BJ (cell line): ENCODE measurements at regions not wholly inside any gene's neighbourhood (a gene's known extent, or its start where the extent isn't known, plus 50 kb on each side); places are given as distances from the start of the nearest gene placed in this dataset.

Source experiments
- CTCF ChIA-PET: fragments of 350-600 bp; formaldehyde crosslinking; extraction: SDS; loops from one replicate; lab custom pipeline; 2021; ENCODE audit warnings: antibody characterized with exemption, inconsistent platforms; lab: Yijun Ruan, JAX
- POLR2A ChIA-PET: fragments of 300-600 bp; sonication (Branson Sonifier 250); formaldehyde crosslinking; extraction: SDS; loops from one replicate; lab custom pipeline; 2021; ENCODE audit warnings: antibody characterized with exemption; lab: Charles Lee
- DNase-seq: peaks from one replicate; pipeline ENCODE4 v3.0.0-alpha.2; 2011; ENCODE audit warnings: low read depth
- H3K27me3 ChIP-seq: 2 replicates; pipeline ENCODE4 v1.6.0; 2011; ENCODE audit warnings: low read length; ENCODE audit not compliant: control insufficient read depth, insufficient read depth
- H3K36me3 ChIP-seq: 2 replicates; pipeline ENCODE4 v1.5.1; 2011; ENCODE audit warnings: low read length; ENCODE audit not compliant: control insufficient read depth, insufficient read depth
- H3K4me3 ChIP-seq: 2 replicates; pipeline ENCODE4 v1.5.1; 2011; ENCODE audit warnings: low read depth, mild to moderate bottlenecking, control low read depth, low read length
- TF ChIP-seq, protein P1 (sequence below): IDR thresholded peaks from 2 replicates; pipeline ENCODE4 v1.5.1; 2011; ENCODE audit warnings: low read depth, mild to moderate bottlenecking, control low read depth, inconsistent platforms, low read length, moderate library complexity; ENCODE audit not compliant: insufficient read depth

DNA sequence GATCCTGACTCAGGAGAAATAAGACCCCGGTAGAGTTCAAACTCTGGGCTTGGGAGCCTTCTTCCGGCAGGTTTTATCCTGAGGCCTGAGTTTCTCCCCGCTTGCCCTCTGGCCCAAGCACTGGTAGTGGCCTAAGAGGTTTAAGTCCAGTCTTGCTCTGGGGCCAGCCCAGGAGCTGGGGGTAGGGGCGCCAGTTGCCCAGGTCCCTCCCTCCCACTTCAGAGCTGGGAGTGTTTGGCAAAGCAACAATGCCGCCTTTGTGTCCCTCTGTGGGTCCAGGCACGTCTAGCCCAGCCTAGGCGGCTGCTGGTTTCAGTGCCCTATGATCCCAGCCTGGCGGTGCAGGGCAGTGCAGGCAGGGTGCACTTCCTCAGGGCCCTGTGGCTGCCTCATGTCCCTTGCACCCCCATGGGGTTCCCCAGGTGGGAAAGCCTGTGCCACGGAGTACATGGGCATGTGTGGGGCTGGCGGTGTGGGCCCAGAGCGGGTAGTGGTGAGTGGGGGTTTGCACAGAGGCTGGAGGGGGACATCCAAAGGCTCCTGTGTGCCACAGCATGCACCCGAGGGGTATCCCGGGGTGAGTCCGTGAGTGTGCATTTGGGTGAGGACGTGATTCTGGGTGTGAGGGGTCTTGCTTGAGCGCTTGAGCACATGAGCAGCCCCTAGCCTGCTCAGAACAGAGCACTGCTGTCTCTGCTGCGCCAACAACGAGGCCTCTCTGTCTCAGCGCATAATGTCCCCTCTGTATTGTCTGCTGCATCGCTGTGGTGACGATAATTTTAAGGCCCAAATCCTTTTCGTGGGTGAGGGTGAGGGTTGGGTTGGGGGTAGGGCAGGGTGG, 61.7 kb upstream of the PSD2 start:
- TF ChIP-seq, protein P1, sequence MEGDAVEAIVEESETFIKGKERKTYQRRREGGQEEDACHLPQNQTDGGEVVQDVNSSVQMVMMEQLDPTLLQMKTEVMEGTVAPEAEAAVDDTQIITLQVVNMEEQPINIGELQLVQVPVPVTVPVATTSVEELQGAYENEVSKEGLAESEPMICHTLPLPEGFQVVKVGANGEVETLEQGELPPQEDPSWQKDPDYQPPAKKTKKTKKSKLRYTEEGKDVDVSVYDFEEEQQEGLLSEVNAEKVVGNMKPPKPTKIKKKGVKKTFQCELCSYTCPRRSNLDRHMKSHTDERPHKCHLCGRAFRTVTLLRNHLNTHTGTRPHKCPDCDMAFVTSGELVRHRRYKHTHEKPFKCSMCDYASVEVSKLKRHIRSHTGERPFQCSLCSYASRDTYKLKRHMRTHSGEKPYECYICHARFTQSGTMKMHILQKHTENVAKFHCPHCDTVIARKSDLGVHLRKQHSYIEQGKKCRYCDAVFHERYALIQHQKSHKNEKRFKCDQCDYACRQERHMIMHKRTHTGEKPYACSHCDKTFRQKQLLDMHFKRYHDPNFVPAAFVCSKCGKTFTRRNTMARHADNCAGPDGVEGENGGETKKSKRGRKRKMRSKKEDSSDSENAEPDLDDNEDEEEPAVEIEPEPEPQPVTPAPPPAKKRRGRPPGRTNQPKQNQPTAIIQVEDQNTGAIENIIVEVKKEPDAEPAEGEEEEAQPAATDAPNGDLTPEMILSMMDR: no peak
- Histone ChIP-seq H3K4me3 (no peak overlapping the region), H3K36me3 (no peaks in the 10 kb centered on the region), H3K27me3 (no peaks in the 10 kb centered on the region)
- ChIA-PET CTCF (no interaction called here), POLR2A (no interaction called here)
- DNase-seq: no peak

DNA sequence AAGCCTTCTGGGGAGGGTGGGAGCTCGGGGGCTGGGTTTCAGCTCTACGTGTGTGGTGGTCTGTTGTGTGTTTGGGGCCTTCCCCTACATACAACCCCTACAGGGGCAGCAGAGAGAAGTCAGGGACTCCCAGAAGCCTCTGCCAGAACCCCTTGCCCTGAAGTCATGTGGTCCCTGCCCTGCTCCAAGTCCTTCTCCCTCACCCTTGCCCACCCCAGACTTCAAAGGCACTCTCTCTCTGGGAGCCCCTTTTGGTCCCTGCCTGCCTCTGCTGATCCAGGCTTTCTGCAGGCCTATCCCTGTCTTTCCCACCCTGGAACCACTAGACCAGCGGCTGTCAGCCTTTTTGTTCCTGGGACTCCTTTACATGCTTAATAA, 61.1 kb upstream of the PSD2 start:
- no peak overlapping the region for H3K4me3 ChIP-seq
- TF ChIP-seq, protein P1: no peak
- CTCF ChIA-PET: no interaction called here
- H3K36me3 ChIP-seq: no peaks in the 10 kb centered on the region
- DNase-seq: no peak
- POLR2A ChIA-PET: no interaction called here
- H3K27me3 ChIP-seq: no peaks in the 10 kb centered on the region

DNA sequence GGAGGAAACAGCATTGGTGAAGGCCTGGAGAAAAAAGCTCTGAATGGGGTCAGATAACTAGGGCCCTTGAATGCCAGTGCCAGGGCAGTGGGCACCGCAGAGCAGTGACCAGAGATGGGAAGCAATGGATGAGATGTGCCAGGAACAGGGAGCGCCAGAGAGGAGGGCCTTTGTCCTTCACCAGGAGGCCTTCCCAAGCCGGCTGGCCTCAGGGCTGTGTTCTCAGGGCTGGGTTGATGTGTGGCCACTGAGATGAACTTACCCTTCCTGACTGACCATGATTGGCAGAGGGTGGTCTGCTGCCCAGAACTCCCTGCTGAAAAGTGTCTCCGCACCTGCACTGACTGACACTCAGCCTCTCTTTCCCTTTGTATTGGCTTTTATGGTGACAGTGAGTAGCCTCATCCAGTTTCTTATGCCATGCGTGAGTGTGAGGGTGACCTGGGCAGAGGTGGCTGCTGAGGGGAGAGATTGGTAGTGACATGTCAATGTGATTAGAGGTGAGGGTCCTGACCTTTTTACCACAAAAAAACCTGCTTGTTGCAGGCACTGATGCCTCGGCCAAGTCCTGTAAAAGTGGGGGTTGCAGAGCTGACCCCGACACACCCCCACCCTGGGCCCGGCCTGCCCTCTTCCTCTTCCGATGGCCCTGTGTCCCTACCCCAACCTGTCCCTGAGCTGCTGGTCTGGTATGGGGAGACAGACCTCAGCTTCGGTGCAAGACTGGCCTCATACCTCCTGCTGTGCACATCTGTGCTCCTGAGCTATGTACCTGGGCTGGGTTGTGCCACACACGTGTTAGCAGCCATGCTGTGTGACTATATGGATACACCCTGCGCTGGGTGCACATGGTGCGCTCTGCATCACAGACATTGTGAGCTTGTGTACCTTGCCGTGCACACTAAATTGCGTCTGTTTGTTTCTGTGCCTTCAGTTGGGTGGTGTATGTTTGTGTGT, 57.1 kb upstream of the PSD2 start:
- TF ChIP-seq, protein P1: no peak
- Histone ChIP-seq H3K4me3 (no peak overlapping the region), H3K36me3 (no peaks in the 10 kb centered on the region), H3K27me3 (no peaks in the 10 kb centered on the region)
- CTCF ChIA-PET: interaction anchor here (1.6 kb wide), 1 partner anchor 27 kb away, joined by 4 read pairs; no protein-coding TSS in a partner anchor
- DNase-seq: no peak
- POLR2A ChIA-PET: no interaction called here

DNA sequence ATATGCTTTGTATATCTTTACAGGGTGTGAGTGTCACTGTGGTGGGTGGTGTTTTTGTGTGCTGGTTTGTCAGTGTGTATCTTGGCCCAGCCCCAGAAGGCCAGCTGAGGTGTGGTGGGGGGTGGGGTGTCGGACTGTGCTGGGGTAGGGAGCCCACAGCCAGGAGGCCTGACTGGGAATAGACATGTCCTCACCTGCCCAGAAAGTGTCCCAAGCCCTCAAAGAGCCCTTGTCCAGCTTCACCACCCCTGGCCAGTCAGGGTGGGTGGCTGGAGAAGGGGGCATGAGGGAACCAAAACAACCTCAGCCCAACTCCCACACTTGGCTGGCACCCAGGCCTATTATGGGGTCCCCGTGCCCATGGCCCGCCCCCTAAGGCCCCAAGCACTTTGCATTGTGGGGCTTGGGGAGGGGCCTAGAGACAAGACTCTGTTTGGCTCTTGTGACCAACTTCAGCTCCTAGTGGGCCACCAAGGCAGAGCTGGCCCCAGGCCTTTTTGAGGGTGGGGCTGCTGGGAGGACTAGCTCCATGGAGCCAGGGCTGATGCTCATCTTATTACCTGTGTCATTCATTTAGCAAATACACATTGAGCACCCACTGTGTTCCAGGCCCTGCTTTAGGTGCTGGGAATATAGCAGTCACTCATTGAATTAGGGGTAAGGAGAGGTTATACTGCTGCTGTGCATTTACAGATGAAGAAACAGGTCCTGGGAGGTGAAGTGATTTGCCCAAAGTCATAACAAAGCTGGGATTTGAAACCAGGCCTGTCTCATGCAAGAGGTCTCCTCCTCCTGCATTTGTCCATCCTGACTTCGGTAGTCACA, 56.2 kb upstream of the PSD2 start:
- no peak for DNase-seq
- ChIA-PET CTCF (interaction anchor here (1.3 to 1.6 kb wide), 2 partner anchors 9 to 26 kb away, joined by 3 to 4 read pairs; no protein-coding TSS in a partner anchor), POLR2A (interaction anchor here (0.6 kb wide), 1 partner anchor 89 kb away, joined by 5 read pairs; no protein-coding TSS in a partner anchor)
- Histone ChIP-seq H3K27me3 (no peaks in the 10 kb centered on the region), H3K36me3 (no peaks in the 10 kb centered on the region), H3K4me3 (no peak overlapping the region)
- TF ChIP-seq, protein P1: no peak
